GM10266 (cell line): ENCODE measurements at regions not wholly inside any gene's neighbourhood (a gene's known extent, or its start where the extent isn't known, plus 50 kb on each side); places are given as distances from the start of the nearest gene placed in this dataset.

Source experiments
- DNase-seq: peaks from one replicate; pipeline ENCODE4 v3.0.0; 2012; ENCODE audit errors: extremely low spot score
- TF ChIP-seq, protein P1 (sequence below): IDR thresholded peaks from 2 replicates; pipeline ENCODE4 v1.5.1; 2012; ENCODE audit warnings: mild to moderate bottlenecking, low read depth; ENCODE audit not compliant: control insufficient read depth, insufficient read depth; ENCODE audit errors: missing control alignments

DNA sequence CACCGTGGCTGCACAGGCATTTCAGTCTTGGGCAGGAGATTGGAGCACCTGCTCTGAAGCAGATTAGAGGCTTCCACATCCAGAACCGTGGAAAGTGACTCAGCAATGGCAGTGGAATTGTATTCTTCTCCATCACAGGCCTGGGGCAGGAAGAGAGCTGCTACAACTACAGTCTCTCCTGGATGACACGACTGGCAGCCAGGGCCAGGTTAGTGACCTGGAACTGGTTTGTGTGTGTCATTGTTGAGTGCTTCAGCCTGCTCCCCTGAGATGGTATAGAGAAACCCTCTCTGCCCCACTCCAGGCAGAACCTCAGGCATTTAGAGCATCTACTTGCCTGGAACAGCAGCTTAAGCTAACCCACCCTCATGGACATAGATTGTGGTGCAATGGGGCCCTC, 596.5 kb upstream of the INTU start:
- TF ChIP-seq, protein P1, sequence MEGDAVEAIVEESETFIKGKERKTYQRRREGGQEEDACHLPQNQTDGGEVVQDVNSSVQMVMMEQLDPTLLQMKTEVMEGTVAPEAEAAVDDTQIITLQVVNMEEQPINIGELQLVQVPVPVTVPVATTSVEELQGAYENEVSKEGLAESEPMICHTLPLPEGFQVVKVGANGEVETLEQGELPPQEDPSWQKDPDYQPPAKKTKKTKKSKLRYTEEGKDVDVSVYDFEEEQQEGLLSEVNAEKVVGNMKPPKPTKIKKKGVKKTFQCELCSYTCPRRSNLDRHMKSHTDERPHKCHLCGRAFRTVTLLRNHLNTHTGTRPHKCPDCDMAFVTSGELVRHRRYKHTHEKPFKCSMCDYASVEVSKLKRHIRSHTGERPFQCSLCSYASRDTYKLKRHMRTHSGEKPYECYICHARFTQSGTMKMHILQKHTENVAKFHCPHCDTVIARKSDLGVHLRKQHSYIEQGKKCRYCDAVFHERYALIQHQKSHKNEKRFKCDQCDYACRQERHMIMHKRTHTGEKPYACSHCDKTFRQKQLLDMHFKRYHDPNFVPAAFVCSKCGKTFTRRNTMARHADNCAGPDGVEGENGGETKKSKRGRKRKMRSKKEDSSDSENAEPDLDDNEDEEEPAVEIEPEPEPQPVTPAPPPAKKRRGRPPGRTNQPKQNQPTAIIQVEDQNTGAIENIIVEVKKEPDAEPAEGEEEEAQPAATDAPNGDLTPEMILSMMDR, result no peak

DNA sequence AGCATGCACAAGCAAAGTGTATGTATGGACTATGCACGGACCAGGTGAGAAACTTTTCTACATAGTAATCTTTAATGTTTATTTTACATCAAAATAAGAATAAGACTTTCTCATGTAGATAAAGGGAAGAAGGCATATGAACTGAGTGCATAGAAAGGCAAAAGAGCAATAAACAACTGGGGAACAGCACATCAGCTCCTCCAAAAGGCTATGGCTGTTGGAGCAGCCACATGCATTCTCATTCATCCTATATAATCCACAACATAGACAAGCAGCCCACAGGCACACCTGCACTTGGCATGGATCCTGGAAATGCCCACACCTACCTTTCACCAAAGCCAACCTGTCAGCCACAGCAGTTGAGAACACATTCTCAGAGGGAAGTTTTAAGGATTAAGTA, 586.9 kb upstream of the INTU start:
- DNase-seq, result no peak
- TF ChIP-seq, protein P1, result no peak

More for the DNA sequence above, 596.5 kb upstream of the INTU start:
- no peak for DNase-seq

DNA sequence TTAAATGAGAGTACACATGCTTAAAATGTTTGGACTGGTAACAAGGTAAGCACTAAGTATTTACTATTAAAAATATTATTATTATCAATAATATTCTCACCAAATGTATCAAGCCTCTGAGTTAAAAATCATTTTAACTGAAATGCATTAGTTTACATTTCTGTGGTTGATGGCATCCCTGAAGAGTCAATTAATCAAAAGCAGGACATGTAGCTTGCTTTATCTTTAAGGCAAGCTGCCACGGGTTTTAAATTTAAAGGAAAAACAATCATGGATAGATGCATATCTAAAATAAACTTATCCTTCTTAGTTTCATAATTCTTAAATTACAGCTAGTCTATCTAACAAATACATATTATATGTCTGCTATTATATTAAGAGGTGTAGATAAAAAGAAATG, 584.8 kb upstream of the INTU start:
- TF ChIP-seq, protein P1, result no peak
- no peak for DNase-seq

DNA sequence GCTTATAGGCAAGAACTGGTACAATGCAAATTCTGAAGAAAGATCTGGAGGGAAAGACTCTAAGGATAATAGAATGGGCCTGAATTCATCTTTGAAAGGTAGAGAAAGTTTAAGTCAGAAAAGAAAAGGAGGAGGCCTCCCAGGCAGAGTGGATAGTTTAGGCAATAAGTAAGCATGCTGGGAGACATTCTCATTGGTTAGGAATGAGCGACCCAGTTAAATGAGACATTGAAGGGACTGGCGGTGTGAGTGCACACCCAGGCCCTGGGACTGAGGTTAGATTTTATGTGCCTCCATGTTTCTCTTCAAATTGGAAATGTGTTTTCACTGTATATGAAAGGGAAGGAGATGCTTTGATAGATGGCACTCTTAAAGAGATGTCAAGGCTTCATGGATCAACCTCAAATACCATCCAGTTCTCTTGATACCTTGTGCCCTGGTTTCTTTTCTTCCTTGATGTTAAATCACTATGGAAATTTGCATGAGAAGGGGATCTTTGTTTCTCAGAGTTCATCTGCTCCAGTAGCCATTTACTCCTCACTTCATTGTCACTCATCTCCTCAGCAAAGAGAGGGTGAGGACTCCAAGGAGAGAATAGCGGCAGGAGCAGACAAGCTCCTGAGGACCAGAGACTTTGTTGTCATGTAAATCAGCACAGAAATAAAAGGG, 584.2 kb upstream of the INTU start:
- DNase-seq, result no peak
- TF ChIP-seq, protein P1, result no peak

DNA sequence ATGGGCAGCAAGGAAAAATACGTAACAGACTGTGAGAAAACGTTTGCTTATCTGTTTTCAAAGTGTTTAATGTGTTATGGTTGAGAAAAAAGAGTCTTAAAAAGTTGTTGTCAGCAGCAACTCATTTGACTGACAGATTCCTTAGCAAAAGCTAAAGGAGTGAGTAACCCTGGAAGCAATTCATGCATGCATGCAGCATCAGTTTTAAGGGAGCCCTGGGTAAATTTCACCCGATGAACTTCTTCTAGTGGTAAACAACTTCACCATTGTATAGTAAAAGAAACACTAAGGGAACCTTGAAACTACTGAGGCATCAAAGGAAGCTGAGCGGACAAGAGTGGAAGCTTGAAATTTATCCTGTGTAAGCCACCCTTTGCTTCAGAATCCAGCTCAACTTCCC, 583.2 kb upstream of the INTU start:
- DNase-seq, result no peak
- TF ChIP-seq, protein P1, result no peak

DNA sequence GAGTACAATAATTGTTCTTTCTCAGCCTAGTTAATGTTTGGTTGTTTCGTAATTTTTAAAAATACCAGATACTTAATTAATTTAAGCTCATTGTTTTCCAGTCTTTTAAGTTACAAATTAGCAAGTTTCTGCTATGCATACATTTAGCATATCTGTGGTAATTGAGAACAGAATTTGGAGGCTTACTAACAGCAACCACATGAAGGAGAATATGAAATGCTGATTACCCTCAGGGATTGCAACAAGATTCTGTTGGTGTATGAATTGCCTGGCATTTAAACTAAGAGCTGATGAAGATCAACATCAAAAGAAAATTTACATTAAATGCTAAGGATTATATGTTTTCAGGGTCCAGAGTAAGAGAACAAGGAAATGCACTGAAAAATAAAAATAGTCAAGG, 580.0 kb upstream of the INTU start:
- DNase-seq, result no peak
- TF ChIP-seq, protein P1, result no peak

DNA sequence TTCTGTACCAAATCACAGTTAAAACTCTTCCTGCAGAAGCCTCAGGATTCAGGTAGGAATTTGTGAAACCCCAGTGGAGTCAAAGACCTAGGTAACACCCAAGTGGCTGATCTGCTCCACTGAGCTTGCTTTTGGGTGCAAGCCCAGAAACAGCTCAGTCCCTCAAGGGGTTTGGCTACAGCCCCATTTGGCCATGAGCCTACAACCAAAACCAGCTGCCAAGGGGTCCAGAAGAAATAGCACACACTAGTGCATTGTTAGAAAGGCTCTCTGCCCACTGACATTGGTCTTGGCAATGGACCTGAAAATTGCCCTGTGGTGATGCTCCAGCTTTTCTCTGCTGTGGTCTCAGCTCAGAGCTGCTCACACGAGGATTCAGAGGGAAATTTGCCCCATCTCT, 577.4 kb upstream of the INTU start:
- DNase-seq, result no peak
- TF ChIP-seq, protein P1, result no peak
